ENCODE measurements at regions not wholly inside any gene's neighbourhood (a gene's known extent, or its start where the extent isn't known, plus 50 kb on each side); places are given as distances from the start of the nearest gene placed in this dataset.
A peak's percentile ranks its signal among the peaks of the same experiment; 100 is the strongest.

GRCh38 chr3:106609666-106610301 lies 741.0 kb upstream of the CBLB start:
- Histone ChIP-seq H3K4me1 (peaks cover 6% of the 10 kb centered on the region), H3K27me3 (ENCODE audit: control insufficient read depth, insufficient read depth, low read length) (no peaks in the 10 kb centered on the region), H2AFZ (peak overlapping the region; percentile 43), H3K27ac (no peak overlapping the region), H3K4me3 (ENCODE audit: low read depth, low read length) (no peak overlapping the region), H3K79me2 (no peaks in the 10 kb centered on the region), H3K9ac (no peak overlapping the region), H3K36me3 (ENCODE audit: control insufficient read depth, insufficient read depth, low read length) (no peaks in the 10 kb centered on the region), H3K9me3 (ENCODE audit: control insufficient read depth, low read length) (no peaks in the 10 kb centered on the region), H3K4me2 (ENCODE audit: low read length) (no peak overlapping the region)
- peak; percentile 87 for TF ChIP-seq CTCF (IDR thresholded peaks at IDR 0.05)

GRCh38 chr3:106610362-106610959 lies 741.6 kb upstream of the CBLB start:
- Histone ChIP-seq H3K36me3 (ENCODE audit: control insufficient read depth, insufficient read depth, low read length) (no peaks in the 10 kb centered on the region), H3K27me3 (ENCODE audit: control insufficient read depth, insufficient read depth, low read length) (no peaks in the 10 kb centered on the region), H2AFZ (no peak overlapping the region), H3K4me2 (ENCODE audit: low read length) (no peak overlapping the region), H3K27ac (no peak overlapping the region), H3K79me2 (no peaks in the 10 kb centered on the region), H3K4me3 (ENCODE audit: low read depth, low read length) (no peak overlapping the region), H3K4me1 (peaks cover 6% of the 10 kb centered on the region), H3K9me3 (ENCODE audit: control insufficient read depth, low read length) (no peaks in the 10 kb centered on the region), H3K9ac (no peak overlapping the region)
- no peak for TF ChIP-seq CTCF (IDR thresholded peaks at IDR 0.05)

- H3K36me3 ChIP-seq (ENCODE audit: control insufficient read depth, insufficient read depth, low read length): no peaks in the 10 kb centered on the region
- H3K4me3 ChIP-seq (ENCODE audit: low read depth, low read length): no peak overlapping the region
- H3K27me3 ChIP-seq (ENCODE audit: control insufficient read depth, insufficient read depth, low read length): no peaks in the 10 kb centered on the region
- no peaks in the 10 kb centered on the region for H3K9me3 ChIP-seq (ENCODE audit: control insufficient read depth, low read length)
- no peak overlapping the region for H3K4me2 ChIP-seq (ENCODE audit: low read length)
- H3K27ac ChIP-seq: no peak overlapping the region
- peaks cover 6% of the 10 kb centered on the region for H3K4me1 ChIP-seq
- H2AFZ ChIP-seq: no peak overlapping the region
- H3K9ac ChIP-seq: no peak overlapping the region
- H3K79me2 ChIP-seq: no peaks in the 10 kb centered on the region
- TF ChIP-seq CTCF (IDR thresholded peaks at IDR 0.05): no peak
These were observed 742.3 kb upstream of the CBLB start for GRCh38 chr3:106611116-106611515.

GRCh38 chr3:106611841-106612240 lies 743.0 kb upstream of the CBLB start:
- Histone ChIP-seq H2AFZ (no peak overlapping the region), H3K9ac (no peak overlapping the region), H3K4me3 (ENCODE audit: low read depth, low read length) (no peak overlapping the region), H3K4me2 (ENCODE audit: low read length) (no peak overlapping the region), H3K4me1 (peaks cover 6% of the 10 kb centered on the region), H3K36me3 (ENCODE audit: control insufficient read depth, insufficient read depth, low read length) (no peaks in the 10 kb centered on the region), H3K27me3 (ENCODE audit: control insufficient read depth, insufficient read depth, low read length) (no peaks in the 10 kb centered on the region), H3K9me3 (ENCODE audit: control insufficient read depth, low read length) (no peaks in the 10 kb centered on the region), H3K27ac (no peak overlapping the region), H3K79me2 (no peaks in the 10 kb centered on the region)
- TF ChIP-seq CTCF (IDR thresholded peaks at IDR 0.05): no peak

GRCh38 chr3:106616556-106616955 lies 747.7 kb upstream of the CBLB start:
- H3K4me3 ChIP-seq (ENCODE audit: low read depth, low read length): no peak overlapping the region
- H2AFZ ChIP-seq: no peak overlapping the region
- no peaks in the 10 kb centered on the region for H3K79me2 ChIP-seq
- no peaks in the 10 kb centered on the region for H3K4me1 ChIP-seq
- no peaks in the 10 kb centered on the region for H3K27me3 ChIP-seq (ENCODE audit: control insufficient read depth, insufficient read depth, low read length)
- H3K9me3 ChIP-seq (ENCODE audit: control insufficient read depth, low read length): no peaks in the 10 kb centered on the region
- H3K9ac ChIP-seq: no peak overlapping the region
- no peak for TF ChIP-seq CTCF (IDR thresholded peaks at IDR 0.05)
- H3K27ac ChIP-seq: no peak overlapping the region
- H3K4me2 ChIP-seq (ENCODE audit: low read length): no peak overlapping the region
- H3K36me3 ChIP-seq (ENCODE audit: control insufficient read depth, insufficient read depth, low read length): no peaks in the 10 kb centered on the region

Data from parathyroid adenoma (tissue), 2 donors.